ENCODE measurements at regions not wholly inside any gene's neighbourhood (a gene's known extent, or its start where the extent isn't known, plus 50 kb on each side); places are given as distances from the start of the nearest gene placed in this dataset.

DNA sequence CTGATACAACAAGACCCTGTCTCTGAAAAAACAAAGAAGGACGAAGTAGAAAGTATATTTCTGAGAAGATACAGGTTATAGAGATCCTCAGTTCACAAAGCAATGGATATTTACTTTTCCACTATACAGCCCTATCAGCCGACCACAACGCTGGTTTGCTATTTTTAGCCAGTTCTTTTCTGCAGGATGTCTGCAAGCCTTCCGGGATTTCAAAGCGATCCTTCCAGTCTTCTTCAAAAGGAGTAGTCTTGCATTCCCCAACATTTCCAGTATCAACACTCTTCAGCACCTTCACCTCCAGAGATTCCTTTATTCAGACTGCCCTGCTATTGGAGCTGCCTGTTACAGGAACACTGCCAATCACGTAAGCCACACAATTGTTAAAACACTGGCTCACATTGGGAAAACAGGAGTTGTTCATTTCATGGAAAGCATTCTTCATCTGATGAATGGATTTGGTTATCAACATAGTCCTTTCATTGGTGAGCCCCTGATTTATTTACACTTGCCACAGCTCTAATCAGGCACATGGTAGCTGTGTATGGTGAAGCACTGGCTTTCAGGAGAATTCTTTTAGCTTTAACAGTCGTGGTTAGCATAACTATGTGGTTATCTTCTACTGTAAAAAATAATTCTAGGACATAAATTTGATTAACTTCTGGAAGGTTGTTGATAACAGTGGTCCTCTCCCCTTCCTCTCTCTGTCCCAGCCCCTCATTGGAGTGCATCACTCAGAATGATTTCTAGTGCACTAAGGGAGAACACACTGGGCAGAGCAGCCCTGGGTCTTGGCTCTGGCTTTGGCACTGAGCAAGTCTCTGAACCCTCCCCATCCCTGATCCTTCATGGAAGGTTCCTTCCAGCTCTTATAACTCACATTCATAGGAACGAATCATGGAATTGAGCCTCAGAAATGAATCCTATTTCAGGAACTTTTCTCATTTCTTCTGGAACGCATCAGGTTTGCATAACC lies 109.9 kb upstream of the SORBS2 start:
- TF ChIP-seq EP300 (IDR thresholded peaks at IDR 0.05) = no peak
- TF ChIP-seq, protein P1, sequence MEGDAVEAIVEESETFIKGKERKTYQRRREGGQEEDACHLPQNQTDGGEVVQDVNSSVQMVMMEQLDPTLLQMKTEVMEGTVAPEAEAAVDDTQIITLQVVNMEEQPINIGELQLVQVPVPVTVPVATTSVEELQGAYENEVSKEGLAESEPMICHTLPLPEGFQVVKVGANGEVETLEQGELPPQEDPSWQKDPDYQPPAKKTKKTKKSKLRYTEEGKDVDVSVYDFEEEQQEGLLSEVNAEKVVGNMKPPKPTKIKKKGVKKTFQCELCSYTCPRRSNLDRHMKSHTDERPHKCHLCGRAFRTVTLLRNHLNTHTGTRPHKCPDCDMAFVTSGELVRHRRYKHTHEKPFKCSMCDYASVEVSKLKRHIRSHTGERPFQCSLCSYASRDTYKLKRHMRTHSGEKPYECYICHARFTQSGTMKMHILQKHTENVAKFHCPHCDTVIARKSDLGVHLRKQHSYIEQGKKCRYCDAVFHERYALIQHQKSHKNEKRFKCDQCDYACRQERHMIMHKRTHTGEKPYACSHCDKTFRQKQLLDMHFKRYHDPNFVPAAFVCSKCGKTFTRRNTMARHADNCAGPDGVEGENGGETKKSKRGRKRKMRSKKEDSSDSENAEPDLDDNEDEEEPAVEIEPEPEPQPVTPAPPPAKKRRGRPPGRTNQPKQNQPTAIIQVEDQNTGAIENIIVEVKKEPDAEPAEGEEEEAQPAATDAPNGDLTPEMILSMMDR (IDR thresholded peaks at IDR 0.05) = no peak
